A549 (cell line): ENCODE measurements at regions not wholly inside any gene's neighbourhood (a gene's known extent, or its start where the extent isn't known, plus 50 kb on each side); places are given as distances from the start of the nearest gene placed in this dataset.

Experiments used
- BCL3 ChIP-seq: fragments of >200 bp; sonication (Bioruptor Twin); formaldehyde crosslinking; IDR thresholded peaks from 3 replicates; pipeline ENCODE4 v1.6.1; 2016
- CTCF ChIP-seq: fragments of >200 bp; sonication (Bioruptor Twin); formaldehyde crosslinking; IDR thresholded peaks from 3 replicates; pipeline ENCODE4 v1.5.1; 2016
- EP300 ChIP-seq, 2 experiments: fragments of >200 bp; sonication (Bioruptor Twin); formaldehyde crosslinking; IDR thresholded peaks; 2 replicates in 1 of 2; 3 replicates in 1 of 2; pipeline ENCODE4 v1.6.1; 2016 to 2017
- ESRRA ChIP-seq: fragments of 150-350 bp; IDR thresholded peaks from 2 replicates; pipeline ENCODE4 v1.6.1; 2014; ENCODE audit warnings: mild to moderate bottlenecking, low read length, borderline replicate concordance
- MAX ChIP-seq: IDR thresholded peaks from 2 replicates; pipeline ENCODE4 v1.6.1; 2012
- NR3C1 ChIP-seq: fragments of >200 bp; sonication (Bioruptor Twin); formaldehyde crosslinking; IDR thresholded peaks from 3 replicates; pipeline ENCODE4 v1.6.1; 2017
- POLR2A ChIP-seq: IDR thresholded peaks from 2 replicates; pipeline ENCODE4 v1.6.1; 2012; ENCODE audit warnings: mild to moderate bottlenecking, low read length
- RCOR1 ChIP-seq: fragments of 150-350 bp; IDR thresholded peaks from 2 replicates; pipeline ENCODE4 v1.6.1; 2014; ENCODE audit warnings: antibody characterized with exemption, low read length, low read depth
- SMC3 ChIP-seq: fragments of >200 bp; sonication (Bioruptor Twin); formaldehyde crosslinking; IDR thresholded peaks from 3 replicates; pipeline ENCODE4 v1.6.1; 2018; ENCODE audit warnings: inconsistent platforms
- ZC3H11A ChIP-seq: fragments of 450-650 bp; IDR thresholded peaks from 2 replicates; pipeline ENCODE4 v1.6.1; 2014; ENCODE audit warnings: antibody characterized with exemption, mild to moderate bottlenecking

- TF ChIP-seq MAX (no peak), BCL3 (no peak), CTCF (no peak), EP300 (IDR thresholded peaks at IDR 0.05) (no peak), ESRRA (no peak), NR3C1 (no peak), RCOR1 (no peak), POLR2A (no peak), ZC3H11A (no peak), SMC3 (no peak)
Measured at GRCh38 chr15:62505762-62506161, 340.7 kb upstream of the C2CD4B start.
